Activated T-cell treated with anti-CD3 and anti-CD28 coated beads for 4 hours (primary cell): ENCODE measurements at regions not wholly inside any gene's neighbourhood (a gene's known extent, or its start where the extent isn't known, plus 50 kb on each side); places are given as distances from the start of the nearest gene placed in this dataset.

Source experiments
- DNase-seq: peaks from one replicate; pipeline ENCODE4 v3.0.0-alpha.2; 2020

GRCh38 chr6:21824431-21825177 is 231.1 kb downstream of the SOX4 start:
- DNase-seq = no peak

- no peak for DNase-seq
Observed at GRCh38 chr6:21826023-21826422, 232.5 kb downstream of the SOX4 start.

GRCh38 chr6:21826904-21827303 is 233.4 kb downstream of the SOX4 start:
- no peak for DNase-seq

GRCh38 chr6:21827425-21828202 is 234.1 kb downstream of the SOX4 start:
- DNase-seq = no peak

GRCh38 chr6:21828704-21829103 is 235.2 kb downstream of the SOX4 start:
- DNase-seq = no peak

- no peak for DNase-seq
Observed at GRCh38 chr6:21829126-21829525, 235.6 kb downstream of the SOX4 start.

GRCh38 chr6:21831521-21832291 is 238.2 kb downstream of the SOX4 start:
- no peak for DNase-seq

GRCh38 chr6:21836277-21836676 is 242.7 kb downstream of the SOX4 start:
- no peak for DNase-seq

- no peak for DNase-seq
Observed at GRCh38 chr6:21836772-21837425, 243.3 kb downstream of the SOX4 start.

- DNase-seq = no peak
Observed at GRCh38 chr6:21840428-21840827, 246.9 kb downstream of the SOX4 start.

- no peak for DNase-seq
Observed at GRCh38 chr6:21842875-21843645, 249.5 kb downstream of the SOX4 start.

- no peak for DNase-seq
Observed at GRCh38 chr6:21844120-21844917, 250.8 kb downstream of the SOX4 start.

- DNase-seq = no peak
Observed at GRCh38 chr6:21845018-21845417, 251.5 kb downstream of the SOX4 start.

GRCh38 chr6:21845439-21846140 is 252.0 kb downstream of the SOX4 start:
- no peak for DNase-seq

- DNase-seq = no peak
Observed at GRCh38 chr6:21846541-21847451, 253.2 kb downstream of the SOX4 start.

- no peak for DNase-seq
Observed at GRCh38 chr6:21847711-21848480, 254.3 kb downstream of the SOX4 start.

- DNase-seq = no peak
Observed at GRCh38 chr6:21850691-21851090, 257.1 kb downstream of the SOX4 start.

- DNase-seq = no peak
Observed at GRCh38 chr6:21855811-21856455, 262.4 kb downstream of the SOX4 start.
